Gastroesophageal sphincter (tissue), 4 donors: ENCODE measurements at regions not wholly inside any gene's neighbourhood (a gene's known extent, or its start where the extent isn't known, plus 50 kb on each side); places are given as distances from the start of the nearest gene placed in this dataset.

Experiments
- ATAC-seq: fragments of 150-250 bp; one replicate; pipeline ENCODE4 v1.9.1; 2016; ENCODE audit warnings: mild to moderate bottlenecking, moderate library complexity
- H3K27ac ChIP-seq, 4 donors: fragments of 200-600 bp; sonication (generic) in 3 of 4; 1 replicate in 3 of 4; 2 replicates in 1 of 4; pipeline ENCODE4 v1.5.1; 2016 to 2019
- H3K27me3 ChIP-seq: fragments of 200-600 bp; sonication (generic); one replicate; pipeline ENCODE4 v1.5.1; 2019
- H3K36me3 ChIP-seq, 2 donors: fragments of 200-600 bp; sonication (generic); one replicate each; pipeline ENCODE4 v1.5.1; 2019; ENCODE audit warnings: control low read depth in 1 of 2
- H3K4me1 ChIP-seq, 3 donors: fragments of 200-600 bp; sonication (generic); 1 replicate in 2 of 3; 2 replicates in 1 of 3; pipeline ENCODE4 v1.5.1; 2016 to 2019; ENCODE audit warnings: control low read depth in 2 of 3
- H3K4me3 ChIP-seq, 2 donors: fragments of 200-600 bp; sonication (generic); one replicate each; pipeline ENCODE4 v1.5.1; 2019; ENCODE audit warnings: mild to moderate bottlenecking in 1 of 2, moderate library complexity in 1 of 2
- H3K9me3 ChIP-seq, 3 donors: fragments of 200-600 bp; sonication (generic); one replicate each; pipeline ENCODE4 v1.5.1; 2017 to 2019; ENCODE audit warnings: control low read depth in 2 of 3
- CTCF ChIP-seq, 4 experiments: fragments of 200-600 bp in 2 of 4; fragments of 450-650 bp in 2 of 4; sonication (generic) in 1 of 4; IDR thresholded peaks; one replicate each; pipeline ENCODE4 v1.5.1; 2017 to 2019; ENCODE audit warnings: antibody characterized with exemption in 4 of 4, mild to moderate bottlenecking in 2 of 4, moderate library complexity in 2 of 4
- EP300 ChIP-seq: sonication (generic); formaldehyde crosslinking; IDR thresholded peaks from one replicate; pipeline ENCODE4 v1.6.1; 2017; ENCODE audit warnings: antibody characterized with exemption, mild to moderate bottlenecking
- POLR2A ChIP-seq, 2 donors: fragments of 450-650 bp; IDR thresholded peaks; one replicate each; pipeline ENCODE4 v1.6.1; 2017; ENCODE audit warnings: antibody characterized with exemption in 2 of 2, mild to moderate bottlenecking in 2 of 2, moderate library complexity in 1 of 2
- POLR2AphosphoS5 ChIP-seq: sonication (generic); formaldehyde crosslinking; IDR thresholded peaks from one replicate; pipeline ENCODE4 v1.6.1; 2017; ENCODE audit warnings: antibody characterized with exemption
- WGBS, 2 donors: methylation state at CpG; one replicate each; pipeline ENCODE4 v1.1.5; 2018; ENCODE audit warnings: low coverage in 1 of 2; 5-methylcytosine and 5-hydroxymethylcytosine counted together

- WGBS, 2 donors = 0 to 26% methylated on average over 1 to 3 of the region's 3 CpGs
- TF ChIP-seq CTCF (IDR thresholded peaks at IDR 0.05) (no peak), POLR2AphosphoS5 (no peak), EP300 (no peak)
These were observed 343.4 kb downstream of the BCAT1 start for GRCh38 chr12:24605466-24605865.

GRCh38 chr12:24603371-24603770 lies 345.5 kb downstream of the BCAT1 start:
- H3K36me3 ChIP-seq = no peaks in the 10 kb centered on the region
- no peak overlapping the region for H3K27ac ChIP-seq
- TF ChIP-seq POLR2AphosphoS5 (no peak), POLR2A (IDR thresholded peaks at IDR 0.05) (no peak), CTCF (IDR thresholded peaks at IDR 0.05) (no peak), EP300 (no peak)
- H3K4me1 ChIP-seq = no peaks in the 10 kb centered on the region
- no peak for ATAC-seq
- 56 to 58% methylated on average over 3 of the region's 3 CpGs for WGBS, 2 donors
- H3K4me3 ChIP-seq = no peak overlapping the region
- H3K9me3 ChIP-seq = no peaks in the 10 kb centered on the region
- H3K27me3 ChIP-seq = no peaks in the 10 kb centered on the region

More at GRCh38 chr12:24605466-24605865, 343.4 kb downstream of the BCAT1 start:
- no peaks in the 10 kb centered on the region for H3K36me3 ChIP-seq
- H3K9me3 ChIP-seq = no peaks in the 10 kb centered on the region
- no peaks in the 10 kb centered on the region for H3K27me3 ChIP-seq
- ATAC-seq = no peak
- H3K4me3 ChIP-seq = no peak overlapping the region
- H3K27ac ChIP-seq = no peak overlapping the region
- no peaks in the 10 kb centered on the region for H3K4me1 ChIP-seq

GRCh38 chr12:24600996-24601395 lies 347.9 kb downstream of the BCAT1 start:
- no peak overlapping the region for H3K27ac ChIP-seq
- no peak for TF ChIP-seq EP300
- peak; percentile 43 for TF ChIP-seq POLR2AphosphoS5
- TF ChIP-seq POLR2A (IDR thresholded peaks at IDR 0.05) = no peak
- TF ChIP-seq CTCF (IDR thresholded peaks at IDR 0.05) = no peak

GRCh38 chr12:24600551-24600950 lies 348.4 kb downstream of the BCAT1 start:
- H3K27me3 ChIP-seq = no peaks in the 10 kb centered on the region
- TF ChIP-seq POLR2AphosphoS5 (no peak), EP300 (no peak), CTCF (IDR thresholded peaks at IDR 0.05) (no peak), POLR2A (IDR thresholded peaks at IDR 0.05) (no peak)
- ATAC-seq = no peak
- H3K4me3 ChIP-seq = no peak overlapping the region
- H3K27ac ChIP-seq = no peak overlapping the region
- no peaks in the 10 kb centered on the region for H3K4me1 ChIP-seq
- no peaks in the 10 kb centered on the region for H3K9me3 ChIP-seq
- 75 to 78% methylated on average over 4 of the region's 4 CpGs for WGBS, 2 donors
- H3K36me3 ChIP-seq = no peaks in the 10 kb centered on the region

More at GRCh38 chr12:24600996-24601395, 347.9 kb downstream of the BCAT1 start:
- 5 to 22% methylated on average over 1 of the region's 1 CpG for WGBS, 2 donors
- no peak overlapping the region for H3K4me3 ChIP-seq
- no peaks in the 10 kb centered on the region for H3K9me3 ChIP-seq
- no peaks in the 10 kb centered on the region for H3K36me3 ChIP-seq
- no peaks in the 10 kb centered on the region for H3K4me1 ChIP-seq
- H3K27me3 ChIP-seq = no peaks in the 10 kb centered on the region
- ATAC-seq = no peak

GRCh38 chr12:24599736-24600135 lies 349.2 kb downstream of the BCAT1 start:
- 87 to 94% methylated on average over 3 to 5 of the region's 5 CpGs for WGBS, 2 donors
- ATAC-seq = no peak

More at GRCh38 chr12:24599736-24600135, 349.2 kb downstream of the BCAT1 start:
- Histone ChIP-seq H3K27ac (no peak overlapping the region), H3K36me3 (no peaks in the 10 kb centered on the region), H3K27me3 (no peaks in the 10 kb centered on the region), H3K4me3 (no peak overlapping the region), H3K9me3 (no peaks in the 10 kb centered on the region), H3K4me1 (no peaks in the 10 kb centered on the region)
- TF ChIP-seq CTCF (IDR thresholded peaks at IDR 0.05) (no peak), POLR2A (IDR thresholded peaks at IDR 0.05) (no peak), EP300 (no peak), POLR2AphosphoS5 (no peak)
